WI38 (cell line): ENCODE measurements at regions not wholly inside any gene's neighbourhood (a gene's known extent, or its start where the extent isn't known, plus 50 kb on each side); places are given as distances from the start of the nearest gene placed in this dataset.
"Not testable (repeated sequence)": the region's sequence is repeated elsewhere in the genome, so short reads cannot be mapped to it uniquely, and the experiment has no call there.

Source experiments
- H3K4me3 ChIP-seq: 2 replicates; pipeline ENCODE4 v1.5.1; 2011; ENCODE audit warnings: low read depth, mild to moderate bottlenecking, control low read depth, low read length
- CTCF ChIP-seq: IDR thresholded peaks from 2 replicates; pipeline ENCODE4 v1.5.1; 2012; ENCODE audit warnings: low read depth, mild to moderate bottlenecking, control low read depth, low read length

GRCh38 chrX:115960440-115961084 is 210.0 kb upstream of the AGTR2 start:
- no peak overlapping the region for H3K4me3 ChIP-seq

DNA sequence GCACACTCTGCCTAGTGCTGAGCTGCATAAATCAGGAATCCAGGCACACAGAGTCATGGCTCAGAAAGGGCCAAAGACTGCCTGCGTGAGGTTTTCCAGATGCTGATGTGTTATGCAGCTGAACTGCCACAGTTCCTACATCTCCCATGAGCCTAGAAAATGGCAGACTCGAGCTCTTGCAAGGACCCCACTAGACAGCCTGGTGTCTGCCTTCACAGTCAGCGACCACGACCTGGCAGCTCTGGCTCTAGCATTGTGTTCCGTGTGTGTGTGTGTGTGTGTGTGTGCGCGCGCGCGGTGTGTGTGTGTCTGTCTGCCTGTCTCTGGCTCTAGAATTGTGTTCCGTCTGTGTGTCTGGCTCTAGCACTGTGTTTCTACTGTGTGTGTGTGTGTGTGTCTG is 203.6 kb upstream of the AGTR2 start:
- TF ChIP-seq CTCF, result no peak
- H3K4me3 ChIP-seq, result no peak overlapping the region

More at GRCh38 chrX:115960440-115961084, 210.0 kb upstream of the AGTR2 start:
- TF ChIP-seq CTCF, result no peak

DNA sequence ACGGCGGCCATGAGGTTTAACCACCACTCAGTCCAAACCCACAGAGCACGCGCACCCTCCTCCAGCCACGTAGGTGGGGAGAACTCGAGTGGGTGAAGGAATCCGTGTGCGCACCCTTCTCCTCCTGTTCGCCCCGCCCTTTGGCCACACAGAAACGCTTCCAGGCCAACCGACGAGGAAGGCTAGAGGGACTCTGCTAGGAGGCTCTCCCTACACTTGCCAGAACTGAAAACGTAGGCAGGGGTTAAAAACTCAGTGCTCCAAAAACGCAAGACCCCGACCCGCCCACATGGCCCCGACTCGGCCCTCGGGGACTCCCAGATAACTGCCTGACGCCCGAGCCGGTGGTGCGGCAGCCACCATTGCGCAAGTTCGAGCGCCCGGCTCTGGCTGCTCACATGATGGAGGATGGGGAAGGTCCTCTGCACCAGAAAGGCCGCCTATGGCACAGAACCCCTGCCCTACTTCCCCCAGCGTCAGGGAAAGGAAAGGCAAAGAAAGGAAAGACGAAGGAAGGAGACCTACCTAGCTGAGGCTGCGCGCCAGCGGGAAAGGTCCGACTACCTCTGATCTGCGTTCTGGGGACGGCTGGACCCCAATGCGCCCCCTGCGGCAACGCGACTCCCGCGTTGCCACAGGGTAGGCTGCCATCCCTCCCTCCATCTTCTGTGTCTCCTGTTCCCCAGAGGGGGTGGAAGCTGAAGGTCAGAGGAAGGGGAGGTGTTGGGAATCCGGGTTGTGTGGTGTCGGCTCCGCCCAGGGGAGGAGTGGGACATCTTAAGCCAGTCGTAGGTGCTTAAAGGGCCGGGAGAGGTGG is 201.9 kb upstream of the AGTR2 start:
- no peak for TF ChIP-seq CTCF
- H3K4me3 ChIP-seq, result no peak overlapping the region

DNA sequence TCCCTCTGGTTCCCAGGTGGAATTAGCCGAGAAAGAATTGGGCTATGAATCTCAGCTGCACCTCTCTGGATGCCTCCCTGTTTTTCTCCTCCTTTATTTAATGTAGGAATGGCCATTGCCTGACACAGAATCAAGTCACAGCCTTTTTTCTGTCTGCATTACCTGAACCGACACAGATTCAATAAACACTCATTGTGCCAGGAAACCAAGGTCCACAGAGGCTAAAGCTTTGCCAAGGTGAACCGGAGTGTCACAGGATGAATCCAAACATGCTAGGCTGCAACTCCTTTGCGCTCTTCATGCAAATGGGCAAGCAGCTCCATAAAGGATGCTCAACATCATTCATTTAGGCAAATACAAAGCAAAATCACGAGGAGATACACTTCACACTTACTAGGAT is 199.8 kb upstream of the AGTR2 start:
- TF ChIP-seq CTCF, result no peak

DNA sequence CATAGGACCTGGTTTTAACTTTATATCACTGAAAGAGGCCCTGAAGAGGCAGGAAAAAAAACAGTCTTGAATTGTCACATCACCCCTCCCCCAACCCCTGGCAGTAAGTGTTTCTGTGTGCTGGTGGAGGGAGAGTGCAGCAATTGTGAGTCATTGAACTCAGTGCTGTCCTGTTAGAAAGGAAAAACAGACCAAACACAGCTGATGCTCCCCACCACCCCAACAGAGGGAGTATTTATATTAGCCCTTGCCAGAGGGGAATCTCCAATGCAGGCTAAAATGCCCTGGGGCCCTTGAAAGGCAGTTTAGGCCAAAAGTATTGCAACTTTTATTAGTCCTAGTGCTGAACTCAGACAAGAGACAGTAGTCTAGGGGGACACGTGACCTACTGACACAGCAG is 197.8 kb upstream of the AGTR2 start:
- no peak overlapping the region for H3K4me3 ChIP-seq
- no peak for TF ChIP-seq CTCF

More for the DNA sequence above, 199.8 kb upstream of the AGTR2 start:
- H3K4me3 ChIP-seq, result no peak overlapping the region

DNA sequence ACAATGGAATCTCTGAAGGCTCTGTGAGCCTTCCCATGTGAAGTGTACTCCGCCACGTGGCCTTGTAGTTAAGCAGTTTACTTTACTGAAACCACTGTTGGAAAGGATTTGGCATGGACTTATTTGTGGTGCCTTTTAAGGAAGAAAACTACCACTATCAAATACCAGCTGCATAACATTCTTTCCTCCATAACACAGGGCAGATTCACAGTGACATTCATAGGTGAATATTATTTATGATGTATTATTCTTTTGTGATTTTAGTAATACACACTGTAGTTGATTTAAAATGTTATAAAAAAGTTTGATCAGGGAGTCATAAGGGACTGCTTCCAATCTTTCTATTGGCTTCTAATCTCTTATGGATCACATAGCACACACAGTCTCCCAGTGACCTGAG is 192.5 kb upstream of the AGTR2 start:
- no peak for TF ChIP-seq CTCF

GRCh38 chrX:115983148-115983547 is 187.4 kb upstream of the AGTR2 start:
- not testable (repeated sequence) for H3K4me3 ChIP-seq

More for the DNA sequence above, 192.5 kb upstream of the AGTR2 start:
- H3K4me3 ChIP-seq, result no peak overlapping the region

- not testable (repeated sequence) for H3K4me3 ChIP-seq
Observed at GRCh38 chrX:115987464-115987863, 183.1 kb upstream of the AGTR2 start.
